Thoracic aorta (tissue), 2 donors: ENCODE measurements at regions not wholly inside any gene's neighbourhood (a gene's known extent, or its start where the extent isn't known, plus 50 kb on each side); places are given as distances from the start of the nearest gene placed in this dataset.

Experiments
- ATAC-seq: fragments of 150-250 bp; one replicate; pipeline ENCODE4 v1.8.0; 2017; ENCODE audit warnings: low read depth; ENCODE audit not compliant: insufficient number of reproducible peaks, low FRiP score
- DNase-seq: peaks from one replicate; pipeline ENCODE4 v3.0.0-alpha.2; 2020; ENCODE audit warnings: low spot score
- H3K27ac ChIP-seq, 2 donors: fragments of 200-600 bp; sonication (generic); 1 replicate in 1 of 2; 2 replicates in 1 of 2; pipeline ENCODE4 v1.5.1; 2016; ENCODE audit warnings: mild to moderate bottlenecking in 2 of 2, moderate library complexity in 2 of 2
- H3K27me3 ChIP-seq: fragments of 200-600 bp; sonication (generic); replicated peaks from 2 replicates; pipeline ENCODE4 v1.6.0; 2016; ENCODE audit warnings: mild to moderate bottlenecking; ENCODE audit not compliant: insufficient read depth
- H3K36me3 ChIP-seq: fragments of 200-600 bp; sonication (generic); one replicate; pipeline ENCODE4 v1.5.1; 2016
- H3K4me1 ChIP-seq, 2 donors: fragments of 200-600 bp; sonication (generic); 1 replicate in 1 of 2; 2 replicates in 1 of 2; pipeline versions ENCODE4 v1.5.1 to v1.6.0; 2016; ENCODE audit warnings: low read depth in 2 of 2, mild to moderate bottlenecking in 1 of 2; ENCODE audit not compliant: control insufficient read depth in 1 of 2
- H3K4me3 ChIP-seq: fragments of 200-600 bp; sonication (generic); 2 replicates; pipeline ENCODE4 v1.5.1; 2016; ENCODE audit warnings: mild to moderate bottlenecking
- H3K9me3 ChIP-seq: fragments of 200-600 bp; sonication (generic); 2 replicates; pipeline ENCODE4 v1.5.1; 2016
- CTCF ChIP-seq: fragments of 200-600 bp; sonication (generic); IDR thresholded peaks from one replicate; pipeline ENCODE4 v1.5.1; 2019; ENCODE audit warnings: antibody characterized with exemption

GRCh38 chr2:128512379-128513115 lies 193.9 kb upstream of the HS6ST1 start:
- no peak overlapping the region for H3K27ac ChIP-seq
- DNase-seq (no peak), ATAC-seq (no peak)
- H3K4me1 ChIP-seq = peaks cover 0 to 18% of the 10 kb centered on the region in 2 donors
- no peaks in the 10 kb centered on the region for H3K27me3 ChIP-seq
- no peak overlapping the region for H3K4me3 ChIP-seq
- no peaks in the 10 kb centered on the region for H3K36me3 ChIP-seq
- TF ChIP-seq CTCF = no peak
- H3K9me3 ChIP-seq = no peaks in the 10 kb centered on the region

GRCh38 chr2:128513116-128513960 lies 194.7 kb upstream of the HS6ST1 start:
- H3K4me3 ChIP-seq = no peak overlapping the region
- H3K36me3 ChIP-seq = no peaks in the 10 kb centered on the region
- ATAC-seq = no peak
- H3K4me1 ChIP-seq = peaks cover 0 to 18% of the 10 kb centered on the region in 2 donors
- H3K27me3 ChIP-seq = no peaks in the 10 kb centered on the region
- TF ChIP-seq CTCF = no peak
- no peak overlapping the region for H3K27ac ChIP-seq
- no peaks in the 10 kb centered on the region for H3K9me3 ChIP-seq
- no peak for DNase-seq

- no peak overlapping the region for H3K4me3 ChIP-seq
- DNase-seq = no peak
- no peaks in the 10 kb centered on the region for H3K27me3 ChIP-seq
- TF ChIP-seq CTCF = no peak
- peaks cover 0 to 18% of the 10 kb centered on the region in 2 donors for H3K4me1 ChIP-seq
- no peak overlapping the region for H3K27ac ChIP-seq
- no peaks in the 10 kb centered on the region for H3K36me3 ChIP-seq
- no peak for ATAC-seq
- no peaks in the 10 kb centered on the region for H3K9me3 ChIP-seq
Observed at GRCh38 chr2:128513961-128514283, 195.3 kb upstream of the HS6ST1 start.

GRCh38 chr2:128514555-128514955 lies 195.9 kb upstream of the HS6ST1 start:
- no peak for DNase-seq

More at GRCh38 chr2:128514555-128514955, 195.9 kb upstream of the HS6ST1 start:
- Histone ChIP-seq H3K27ac (no peak overlapping the region), H3K27me3 (no peaks in the 10 kb centered on the region), H3K4me3 (no peak overlapping the region), H3K9me3 (no peaks in the 10 kb centered on the region), H3K36me3 (no peaks in the 10 kb centered on the region), H3K4me1 (peaks cover 0 to 18% of the 10 kb centered on the region in 2 donors)
- no peak for ATAC-seq
- no peak for TF ChIP-seq CTCF
